Activated CD8-positive, alpha-beta T cell treated with anti-CD3 and anti-CD28 coated beads for 36 hours (primary cell): ENCODE measurements at regions not wholly inside any gene's neighbourhood (a gene's known extent, or its start where the extent isn't known, plus 50 kb on each side); places are given as distances from the start of the nearest gene placed in this dataset.

Experiments
- ATAC-seq: fragments of 200-7000 bp; cut with Tn5 transposase; one replicate; pipeline ENCODE4 v1.10.0; 2021; ENCODE audit warnings: mild to moderate bottlenecking, moderate library complexity
- CTCF ChIA-PET: fragments of 350-600 bp; sonication (Branson Sonifier 250); formaldehyde crosslinking; loops from one replicate; lab custom pipeline; 2021; ENCODE audit warnings: antibody characterized with exemption; lab: Charles Lee
- POLR2A ChIA-PET: fragments of 350-600 bp; sonication (Branson Sonifier 250); formaldehyde crosslinking; loops from one replicate; lab custom pipeline; 2021; ENCODE audit warnings: antibody characterized with exemption; lab: Charles Lee
- DNase-seq: peaks from one replicate; pipeline ENCODE4 v3.0.0-alpha.2; 2020
- H3K27ac Mint-ChIP-seq: one replicate; pipeline ENCODE4 v1.8.0; 2021; ENCODE audit warnings: mild to moderate bottlenecking, mixed read lengths
- H3K27me3 Mint-ChIP-seq: one replicate; pipeline ENCODE4 v1.8.0; 2021; ENCODE audit warnings: mixed read lengths
- H3K36me3 Mint-ChIP-seq: one replicate; pipeline ENCODE4 v1.8.0; 2021; ENCODE audit warnings: low read depth, mixed read lengths
- H3K4me1 Mint-ChIP-seq: one replicate; pipeline ENCODE4 v1.8.0; 2021; ENCODE audit warnings: low read depth, mixed read lengths
- H3K4me3 Mint-ChIP-seq: one replicate; pipeline ENCODE4 v1.8.0; 2021; ENCODE audit warnings: mild to moderate bottlenecking, moderate library complexity, mixed read lengths
- H3K9me3 Mint-ChIP-seq: one replicate; pipeline ENCODE4 v1.8.0; 2021; ENCODE audit warnings: mixed read lengths
- CTCF ChIP-seq: fragments of 200-600 bp; IDR thresholded peaks from one replicate; pipeline ENCODE4 v1.8.0; 2022; ENCODE audit warnings: antibody characterized with exemption, mild to moderate bottlenecking
- intact Hi-C: fragments of 100-400 bp; cut with micrococcal nuclease; formaldehyde crosslinking; loops from one replicate; pipeline ENCODE4 v1.10.0; 2022

- H3K27me3 Mint-ChIP-seq: no peaks in the 10 kb centered on the region
- POLR2A ChIA-PET: no interaction called here
- CTCF ChIA-PET: no interaction called here
Measured at GRCh38 chr3:178042376-178042775, 493.9 kb upstream of the KCNMB2 start.

DNA sequence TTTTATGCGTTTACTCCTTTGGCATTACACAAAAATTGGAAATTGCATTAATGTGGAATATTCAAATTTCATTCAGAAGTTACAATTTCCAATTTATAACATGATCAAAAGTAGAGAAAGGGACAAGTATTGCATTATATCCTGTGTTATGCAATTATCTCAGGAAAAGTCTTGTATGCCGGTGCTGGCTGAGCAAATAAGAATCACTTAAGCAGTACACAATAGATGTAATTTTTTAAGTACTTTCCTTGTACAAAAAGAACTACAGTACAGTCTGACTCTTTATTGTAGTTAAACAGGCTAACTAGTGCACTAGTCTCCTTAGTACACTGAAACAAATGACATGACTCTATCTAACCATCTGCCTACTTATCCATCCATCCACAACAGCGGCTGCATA lies 493.2 kb upstream of the KCNMB2 start:
- CTCF ChIA-PET: no interaction called here
- no peaks in the 10 kb centered on the region for H3K36me3 Mint-ChIP-seq
- H3K4me1 Mint-ChIP-seq: no peaks in the 10 kb centered on the region
- no peaks in the 10 kb centered on the region for H3K27me3 Mint-ChIP-seq
- no peak for ATAC-seq
- no peak for TF ChIP-seq CTCF
- DNase-seq: no peak
- peaks cover 2% of the 10 kb centered on the region for H3K9me3 Mint-ChIP-seq
- H3K27ac Mint-ChIP-seq: no peak overlapping the region
- POLR2A ChIA-PET: no interaction called here
- H3K4me3 Mint-ChIP-seq: no peak overlapping the region
- intact Hi-C loops: no loop called here

More at GRCh38 chr3:178042376-178042775, 493.9 kb upstream of the KCNMB2 start:
- Mint-ChIP-seq H3K36me3 (no peaks in the 10 kb centered on the region), H3K9me3 (peaks cover 2% of the 10 kb centered on the region), H3K4me1 (no peaks in the 10 kb centered on the region), H3K4me3 (no peak overlapping the region), H3K27ac (no peak overlapping the region)
- TF ChIP-seq CTCF: no peak
- ATAC-seq: no peak
- DNase-seq: no peak
- intact Hi-C loops: no loop called here

GRCh38 chr3:178044320-178044719 lies 491.9 kb upstream of the KCNMB2 start:
- Mint-ChIP-seq H3K36me3 (no peaks in the 10 kb centered on the region), H3K4me3 (no peak overlapping the region), H3K4me1 (no peaks in the 10 kb centered on the region), H3K27ac (no peak overlapping the region), H3K27me3 (no peaks in the 10 kb centered on the region), H3K9me3 (peaks cover 2% of the 10 kb centered on the region)
- DNase-seq (no peak), ATAC-seq (no peak)
- intact Hi-C loops: no loop called here
- CTCF ChIA-PET: no interaction called here
- TF ChIP-seq CTCF: no peak
- POLR2A ChIA-PET: no interaction called here

DNA sequence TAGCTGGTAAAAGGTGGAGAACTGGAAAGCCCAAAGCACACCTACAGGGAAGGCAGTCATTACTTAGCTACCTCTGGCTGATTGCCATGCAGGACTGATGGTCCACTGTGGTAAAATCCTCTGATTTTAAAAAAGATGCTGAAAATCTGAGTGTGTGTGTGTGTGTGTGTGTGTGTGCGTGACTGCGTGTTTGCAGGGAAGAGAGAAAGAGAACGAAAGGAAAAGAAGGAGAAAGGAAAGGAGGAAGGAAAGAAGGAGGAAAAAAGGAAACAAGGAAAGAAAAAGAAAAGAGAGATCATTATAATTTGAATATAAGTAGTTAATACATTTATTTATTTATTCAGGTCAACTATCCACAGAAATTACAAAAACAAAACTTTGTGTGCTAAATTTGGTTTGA lies 488.7 kb upstream of the KCNMB2 start:
- POLR2A ChIA-PET: no interaction called here
- no peaks in the 10 kb centered on the region for H3K27me3 Mint-ChIP-seq
- H3K36me3 Mint-ChIP-seq: no peaks in the 10 kb centered on the region
- peaks cover 2% of the 10 kb centered on the region for H3K9me3 Mint-ChIP-seq
- H3K4me1 Mint-ChIP-seq: no peaks in the 10 kb centered on the region
- H3K27ac Mint-ChIP-seq: no peak overlapping the region
- intact Hi-C loops: no loop called here
- no peak for DNase-seq
- CTCF ChIA-PET: interaction anchor here (0.9 kb wide), 1 partner anchor 22 kb away, joined by 3 read pairs; no protein-coding TSS in a partner anchor
- no peak overlapping the region for H3K4me3 Mint-ChIP-seq
- TF ChIP-seq CTCF: no peak
- ATAC-seq: no peak

- intact Hi-C loops: no loop called here
- H3K36me3 Mint-ChIP-seq: no peaks in the 10 kb centered on the region
- DNase-seq (no peak), ATAC-seq (no peak)
- H3K27me3 Mint-ChIP-seq: no peaks in the 10 kb centered on the region
- POLR2A ChIA-PET: no interaction called here
- CTCF ChIA-PET: no interaction called here
- H3K4me3 Mint-ChIP-seq: no peak overlapping the region
- H3K27ac Mint-ChIP-seq: no peak overlapping the region
- H3K4me1 Mint-ChIP-seq: no peaks in the 10 kb centered on the region
- TF ChIP-seq CTCF: no peak
- peaks cover 2% of the 10 kb centered on the region for H3K9me3 Mint-ChIP-seq
Measured at GRCh38 chr3:178048768-178049167, 487.5 kb upstream of the KCNMB2 start.
